ENCODE measurements at regions not wholly inside any gene's neighbourhood (a gene's known extent, or its start where the extent isn't known, plus 50 kb on each side); places are given as distances from the start of the nearest gene placed in this dataset.

DNA sequence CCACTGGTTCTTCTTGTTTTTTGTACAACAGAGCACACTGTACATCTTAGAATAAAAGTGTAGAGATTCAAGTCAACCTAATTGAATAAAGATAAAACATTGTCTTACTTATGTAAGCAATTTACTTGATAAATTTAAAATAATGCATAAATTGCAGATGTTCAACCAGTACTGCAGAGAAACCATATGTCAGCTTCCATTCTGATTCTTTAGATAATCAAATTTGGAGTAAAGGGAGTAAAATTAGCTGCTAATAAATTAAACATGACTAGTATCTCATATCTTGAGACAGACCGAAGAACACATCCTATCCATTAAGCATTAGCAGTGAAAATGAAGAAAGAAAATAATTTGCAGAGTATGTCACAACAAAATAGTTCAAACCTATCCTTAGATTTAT lies 261.2 kb downstream of the GASK1B start:
- Histone ChIP-seq H3K27ac (no peak overlapping the region), H3K4me3 (no peak overlapping the region), H3K9me3 (no peaks in the 10 kb centered on the region), H3K27me3 (no peaks in the 10 kb centered on the region), H3K36me3 (ENCODE audit: low read depth, missing control alignments) (no peaks in the 10 kb centered on the region), H3K4me1 (no peaks in the 10 kb centered on the region)
- intact Hi-C loops (cut with DNase I; ENCODE audit: low total_unique reads) = no loop called here
- DNase-seq = no peak
- WGBS, 2 donors = 76 to 81% methylated on average over 1 of the region's 1 CpG
- TF ChIP-seq, protein P1, sequence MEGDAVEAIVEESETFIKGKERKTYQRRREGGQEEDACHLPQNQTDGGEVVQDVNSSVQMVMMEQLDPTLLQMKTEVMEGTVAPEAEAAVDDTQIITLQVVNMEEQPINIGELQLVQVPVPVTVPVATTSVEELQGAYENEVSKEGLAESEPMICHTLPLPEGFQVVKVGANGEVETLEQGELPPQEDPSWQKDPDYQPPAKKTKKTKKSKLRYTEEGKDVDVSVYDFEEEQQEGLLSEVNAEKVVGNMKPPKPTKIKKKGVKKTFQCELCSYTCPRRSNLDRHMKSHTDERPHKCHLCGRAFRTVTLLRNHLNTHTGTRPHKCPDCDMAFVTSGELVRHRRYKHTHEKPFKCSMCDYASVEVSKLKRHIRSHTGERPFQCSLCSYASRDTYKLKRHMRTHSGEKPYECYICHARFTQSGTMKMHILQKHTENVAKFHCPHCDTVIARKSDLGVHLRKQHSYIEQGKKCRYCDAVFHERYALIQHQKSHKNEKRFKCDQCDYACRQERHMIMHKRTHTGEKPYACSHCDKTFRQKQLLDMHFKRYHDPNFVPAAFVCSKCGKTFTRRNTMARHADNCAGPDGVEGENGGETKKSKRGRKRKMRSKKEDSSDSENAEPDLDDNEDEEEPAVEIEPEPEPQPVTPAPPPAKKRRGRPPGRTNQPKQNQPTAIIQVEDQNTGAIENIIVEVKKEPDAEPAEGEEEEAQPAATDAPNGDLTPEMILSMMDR (IDR thresholded peaks at IDR 0.05) = no peak
- no peak for TF ChIP-seq POLR2A (IDR thresholded peaks at IDR 0.05)

DNA sequence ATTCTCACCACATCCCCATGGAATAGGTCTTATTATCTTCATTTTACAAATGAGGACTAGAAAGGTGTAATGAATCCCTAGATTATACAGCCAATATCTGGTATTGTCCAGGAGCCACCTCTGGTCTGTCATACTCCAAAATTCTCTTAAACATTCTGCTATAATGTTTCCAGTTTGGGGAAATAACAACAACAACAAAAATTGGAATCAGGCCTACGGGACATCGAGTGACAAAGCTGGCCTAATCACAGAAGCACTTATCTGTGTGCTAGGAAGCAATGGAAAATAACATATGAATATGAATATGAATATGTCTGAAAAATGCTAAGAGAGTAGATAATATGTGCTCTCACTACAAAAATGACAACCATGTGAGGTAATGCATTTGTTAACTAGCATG lies 264.1 kb downstream of the GASK1B start:
- Histone ChIP-seq H3K27me3 (no peaks in the 10 kb centered on the region), H3K4me3 (no peak overlapping the region), H3K27ac (no peak overlapping the region), H3K4me1 (no peaks in the 10 kb centered on the region), H3K36me3 (ENCODE audit: low read depth, missing control alignments) (no peaks in the 10 kb centered on the region), H3K9me3 (no peaks in the 10 kb centered on the region)
- intact Hi-C loops (cut with DNase I; ENCODE audit: low total_unique reads) = no loop called here
- no peak for DNase-seq
- WGBS, 2 donors = 85 to 96% methylated on average over 2 of the region's 2 CpGs
- TF ChIP-seq POLR2A (IDR thresholded peaks at IDR 0.05) = no peak
- TF ChIP-seq, protein P1 (IDR thresholded peaks at IDR 0.05) = no peak

DNA sequence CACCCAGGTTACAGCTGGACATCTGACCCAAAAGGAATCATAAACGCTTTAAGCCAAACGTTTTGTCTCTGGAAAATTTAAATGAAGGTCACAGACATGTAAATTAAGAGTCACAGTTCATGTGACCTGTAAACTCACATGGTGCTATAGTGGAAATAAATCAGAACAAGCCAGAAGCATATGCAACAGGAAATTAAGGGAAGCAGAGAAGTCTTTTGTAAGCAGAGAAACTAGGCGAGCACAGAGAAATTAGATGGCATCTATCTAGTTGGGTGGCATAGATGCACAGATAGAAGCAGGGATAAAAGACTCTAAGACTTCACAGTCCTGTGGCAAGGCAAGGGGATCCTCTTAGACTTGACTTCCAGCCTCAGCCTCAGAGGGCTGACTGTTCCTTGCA lies 264.8 kb downstream of the GASK1B start:
- no peak for DNase-seq
- H3K4me3 ChIP-seq = no peak overlapping the region
- H3K27ac ChIP-seq = no peak overlapping the region
- no peaks in the 10 kb centered on the region for H3K9me3 ChIP-seq
- H3K4me1 ChIP-seq = no peaks in the 10 kb centered on the region
- WGBS, 2 donors = 51 to 54% methylated on average over 3 of the region's 3 CpGs
- no peaks in the 10 kb centered on the region for H3K27me3 ChIP-seq
- intact Hi-C loops (cut with DNase I; ENCODE audit: low total_unique reads) = no loop called here
- TF ChIP-seq POLR2A (IDR thresholded peaks at IDR 0.05) = no peak
- TF ChIP-seq, protein P1 (IDR thresholded peaks at IDR 0.05) = no peak
- H3K36me3 ChIP-seq (ENCODE audit: low read depth, missing control alignments) = no peaks in the 10 kb centered on the region

DNA sequence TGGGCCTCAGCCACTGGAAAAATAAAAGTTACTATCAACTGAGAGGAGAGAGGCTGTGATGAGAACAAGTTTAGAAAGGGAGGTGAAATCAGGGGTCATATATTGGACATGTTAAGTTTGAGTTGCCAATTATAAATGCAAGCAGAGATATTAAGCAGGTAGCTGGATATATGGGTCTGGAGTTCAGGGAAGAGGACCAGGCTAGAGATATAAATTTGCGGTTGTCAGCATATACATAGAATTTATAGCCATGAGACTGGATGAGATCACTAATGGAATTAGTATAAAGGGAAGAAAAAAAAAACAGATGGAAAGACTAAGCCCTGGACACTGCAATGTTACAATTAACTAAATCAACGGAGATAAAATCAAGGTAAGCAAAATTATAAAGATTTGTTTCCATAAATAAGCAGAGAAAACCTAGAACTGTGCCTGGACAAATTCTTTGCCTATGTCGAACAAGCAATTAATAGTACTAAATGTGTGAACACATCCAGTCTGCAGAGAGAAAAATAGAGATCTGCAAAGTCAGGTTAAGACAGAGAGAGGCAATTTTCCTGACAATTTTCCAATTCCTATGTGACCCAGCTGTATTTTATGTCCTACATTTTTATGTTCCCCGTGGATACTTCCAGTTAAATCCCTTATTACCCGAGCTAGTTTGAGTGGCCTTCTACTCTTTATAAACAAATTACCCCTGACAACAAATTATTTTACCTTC lies 265.4 kb downstream of the GASK1B start:
- WGBS, 2 donors = 51 to 61% methylated on average over 5 of the region's 5 CpGs
- no peaks in the 10 kb centered on the region for H3K9me3 ChIP-seq
- H3K4me1 ChIP-seq = no peaks in the 10 kb centered on the region
- DNase-seq = no peak
- H3K36me3 ChIP-seq (ENCODE audit: low read depth, missing control alignments) = no peaks in the 10 kb centered on the region
- TF ChIP-seq POLR2A (IDR thresholded peaks at IDR 0.05) = no peak
- TF ChIP-seq, protein P1 (IDR thresholded peaks at IDR 0.05) = no peak
- H3K27me3 ChIP-seq = no peaks in the 10 kb centered on the region
- intact Hi-C loops (cut with DNase I; ENCODE audit: low total_unique reads) = no loop called here
- no peak overlapping the region for H3K4me3 ChIP-seq
- no peak overlapping the region for H3K27ac ChIP-seq

Data from testis (tissue), 2 donors.